DND-41 (cell line): ENCODE measurements at regions not wholly inside any gene's neighbourhood (a gene's known extent, or its start where the extent isn't known, plus 50 kb on each side); places are given as distances from the start of the nearest gene placed in this dataset.

Experiments
- CTCF ChIP-seq: IDR thresholded peaks from 2 replicates; pipeline ENCODE4 v1.5.1; 2012; ENCODE audit warnings: borderline replicate concordance, low read length, moderate library complexity, mild to moderate bottlenecking; ENCODE audit not compliant: poor library complexity, severe bottlenecking; ENCODE audit errors: extremely low read depth
- EZH2 ChIP-seq: IDR thresholded peaks from 3 replicates; pipeline ENCODE4 v1.6.1; 2012; ENCODE audit warnings: borderline replicate concordance, low read depth, mild to moderate bottlenecking, moderate library complexity, low read length, inconsistent platforms; ENCODE audit not compliant: severe bottlenecking

GRCh38 chr14:89634037-89634436, 217.0 kb upstream of the FOXN3 start:
- TF ChIP-seq CTCF (no peak), EZH2 (no peak)
